Activated gamma-delta T cell treated with anti-CD3 and anti-CD28 coated beads, Interleukin-2, amount 50 U/mL, for 16 hours (primary cell): ENCODE measurements at regions not wholly inside any gene's neighbourhood (a gene's known extent, or its start where the extent isn't known, plus 50 kb on each side); places are given as distances from the start of the nearest gene placed in this dataset.

ENCODE experiments used
- DNase-seq: peaks from one replicate; pipeline ENCODE4 v3.0.0-alpha.2; 2020; ENCODE audit warnings: low read depth

- DNase-seq, result no peak
These were observed 734.5 kb downstream of the PTPRU start for GRCh38 chr1:29970747-29971325.

GRCh38 chr1:29969576-29969975 is 733.3 kb downstream of the PTPRU start:
- no peak for DNase-seq

- DNase-seq, result no peak
These were observed 730.9 kb downstream of the PTPRU start for GRCh38 chr1:29967261-29967660.

GRCh38 chr1:29966526-29967045 is 730.3 kb downstream of the PTPRU start:
- no peak for DNase-seq

GRCh38 chr1:29964718-29965533 is 728.6 kb downstream of the PTPRU start:
- no peak for DNase-seq

- DNase-seq, result no peak
These were observed 727.6 kb downstream of the PTPRU start for GRCh38 chr1:29963946-29964345.

GRCh38 chr1:29962831-29963247 is 726.5 kb downstream of the PTPRU start:
- no peak for DNase-seq

- DNase-seq, result no peak
These were observed 726.0 kb downstream of the PTPRU start for GRCh38 chr1:29962336-29962735.

- no peak for DNase-seq
These were observed 725.2 kb downstream of the PTPRU start for GRCh38 chr1:29961293-29962059.

- no peak for DNase-seq
These were observed 724.6 kb downstream of the PTPRU start for GRCh38 chr1:29960876-29961275.

- DNase-seq, result no peak
These were observed 723.9 kb downstream of the PTPRU start for GRCh38 chr1:29960156-29960755.

- DNase-seq, result no peak
These were observed 723.0 kb downstream of the PTPRU start for GRCh38 chr1:29959356-29959755.

- DNase-seq, result no peak
These were observed 721.9 kb downstream of the PTPRU start for GRCh38 chr1:29958271-29958670.

GRCh38 chr1:29956349-29957030 is 720.2 kb downstream of the PTPRU start:
- no peak for DNase-seq

GRCh38 chr1:29954591-29954990 is 718.3 kb downstream of the PTPRU start:
- no peak for DNase-seq

- no peak for DNase-seq
These were observed 717.6 kb downstream of the PTPRU start for GRCh38 chr1:29953961-29954360.

GRCh38 chr1:29949676-29950075 is 713.4 kb downstream of the PTPRU start:
- DNase-seq, result no peak

- no peak for DNase-seq
These were observed 712.3 kb downstream of the PTPRU start for GRCh38 chr1:29948581-29948980.

GRCh38 chr1:29946057-29946456 is 709.7 kb downstream of the PTPRU start:
- no peak for DNase-seq

GRCh38 chr1:29945426-29945825 is 709.1 kb downstream of the PTPRU start:
- no peak for DNase-seq

- DNase-seq, result no peak
These were observed 708.1 kb downstream of the PTPRU start for GRCh38 chr1:29944253-29944905.
